H9 (cell line): ENCODE measurements at regions not wholly inside any gene's neighbourhood (a gene's known extent, or its start where the extent isn't known, plus 50 kb on each side); places are given as distances from the start of the nearest gene placed in this dataset.

ENCODE experiments used
- DNase-seq: peaks from one replicate; pipeline ENCODE4 v3.0.0-alpha.2; 2017
- H2AFZ ChIP-seq: one replicate; pipeline ENCODE4 v1.6.1; 2013; ENCODE audit warnings: mild to moderate bottlenecking, low read length, control low read depth, moderate library complexity
- H2AK5ac ChIP-seq: 2 replicates; pipeline ENCODE4 v1.6.1; 2013; ENCODE audit warnings: low read length, control low read depth, mixed read lengths; ENCODE audit not compliant: insufficient read length
- H2BK120ac ChIP-seq: one replicate; pipeline ENCODE4 v1.6.1; 2013; ENCODE audit warnings: low read depth, mild to moderate bottlenecking, low read length, control low read depth, inconsistent platforms; ENCODE audit not compliant: poor library complexity, severe bottlenecking
- H2BK12ac ChIP-seq: 2 replicates; pipeline ENCODE4 v1.6.1; 2013; ENCODE audit warnings: low read length, control low read depth, mixed read lengths, low read depth; ENCODE audit not compliant: insufficient read length
- H2BK15ac ChIP-seq: 2 replicates; pipeline ENCODE4 v1.6.1; 2013; ENCODE audit warnings: low read depth, low read length, control low read depth
- H2BK20ac ChIP-seq: one replicate; pipeline ENCODE4 v1.6.1; 2013; ENCODE audit warnings: low read depth, mild to moderate bottlenecking, low read length, control low read depth, inconsistent platforms; ENCODE audit not compliant: poor library complexity, severe bottlenecking
- H2BK5ac ChIP-seq: 2 replicates; pipeline ENCODE4 v1.6.1; 2013; ENCODE audit warnings: low read length, control low read depth, mixed read lengths; ENCODE audit not compliant: insufficient read length
- H3K14ac ChIP-seq: 2 replicates; pipeline ENCODE4 v1.6.1; 2013; ENCODE audit warnings: low read length, control low read depth; ENCODE audit not compliant: insufficient read depth
- H3K18ac ChIP-seq: 2 replicates; pipeline ENCODE4 v1.6.1; 2013; ENCODE audit warnings: low read depth, mild to moderate bottlenecking, mixed read lengths, low read length, control low read depth; ENCODE audit not compliant: insufficient read length
- H3K23ac ChIP-seq: 2 replicates; pipeline ENCODE4 v1.6.1; 2013; ENCODE audit warnings: low read length, control low read depth, mixed read lengths, low read depth; ENCODE audit not compliant: insufficient read length
- H3K23me2 ChIP-seq: 2 replicates; pipeline ENCODE4 v1.6.1; 2013; ENCODE audit warnings: low read depth, mild to moderate bottlenecking, mixed read lengths, low read length, control low read depth; ENCODE audit not compliant: insufficient read length, poor library complexity, severe bottlenecking
- H3K27ac ChIP-seq: 2 replicates; pipeline ENCODE4 v1.5.1; 2013; ENCODE audit warnings: low read length, control low read depth, mixed read lengths, low read depth; ENCODE audit not compliant: insufficient read length
- H3K27me3 ChIP-seq: 2 replicates; pipeline ENCODE4 v1.6.1; 2013; ENCODE audit warnings: low read length, control low read depth, inconsistent platforms; ENCODE audit not compliant: insufficient read depth
- H3K4ac ChIP-seq: 2 replicates; pipeline ENCODE4 v1.6.1; 2013; ENCODE audit warnings: low read depth, mild to moderate bottlenecking, control low read depth, inconsistent platforms, low read length, moderate library complexity
- H3K4me1 ChIP-seq: 2 replicates; pipeline ENCODE4 v1.6.1; 2013; ENCODE audit warnings: low read length, control low read depth, inconsistent platforms; ENCODE audit not compliant: insufficient read depth
- H3K4me2 ChIP-seq: 2 replicates; pipeline ENCODE4 v1.6.1; 2013; ENCODE audit warnings: low read length, control low read depth, mixed read lengths; ENCODE audit not compliant: insufficient read length, insufficient read depth
- H3K56ac ChIP-seq: 2 replicates; pipeline ENCODE4 v1.6.1; 2013; ENCODE audit warnings: low read depth, mild to moderate bottlenecking, mixed read lengths, low read length, control low read depth; ENCODE audit not compliant: insufficient read length
- H3K79me1 ChIP-seq: 2 replicates; pipeline ENCODE4 v1.6.1; 2013; ENCODE audit warnings: low read depth, mild to moderate bottlenecking, moderate library complexity, low read length, control low read depth, inconsistent platforms; ENCODE audit not compliant: insufficient read depth, poor library complexity, severe bottlenecking
- H3K79me2 ChIP-seq: 2 replicates; pipeline ENCODE4 v1.6.1; 2013; ENCODE audit warnings: low read length, control low read depth, inconsistent platforms; ENCODE audit not compliant: insufficient read depth
- H3K9ac ChIP-seq: 2 replicates; pipeline ENCODE4 v1.6.1; 2013; ENCODE audit warnings: low read length, control low read depth, mixed read lengths; ENCODE audit not compliant: insufficient read length; ENCODE audit errors: extremely low read depth
- H3K9me3 ChIP-seq: one replicate; pipeline ENCODE4 v1.6.1; 2013; ENCODE audit warnings: low read depth, low read length, inconsistent platforms; ENCODE audit not compliant: control insufficient read depth
- H3T11ph ChIP-seq: one replicate; pipeline ENCODE4 v1.6.1; 2013; ENCODE audit warnings: mild to moderate bottlenecking, low read length, control low read depth, inconsistent platforms
- H4K20me1 ChIP-seq: one replicate; pipeline ENCODE4 v1.6.1; 2013; ENCODE audit not compliant: control insufficient read depth, insufficient read length, insufficient read depth
- H4K5ac ChIP-seq: 2 replicates; pipeline ENCODE4 v1.6.1; 2013; ENCODE audit warnings: low read depth, mild to moderate bottlenecking, mixed read lengths, low read length, control low read depth; ENCODE audit not compliant: insufficient read length
- H4K8ac ChIP-seq: replicated peaks from 2 replicates; pipeline ENCODE4 v1.6.1; 2013; ENCODE audit warnings: low read length, control low read depth, mixed read lengths, low read depth; ENCODE audit not compliant: insufficient read length
- H4K91ac ChIP-seq: 2 replicates; pipeline ENCODE4 v1.6.1; 2013; ENCODE audit warnings: low read depth, mild to moderate bottlenecking, moderate library complexity, mixed read lengths, low read length, control low read depth; ENCODE audit not compliant: insufficient read length
- H3K27ac Mint-ChIP-seq, 3 experiments: 2 replicates in 2 of 3; 3 replicates in 1 of 3; pipeline ENCODE4 v1.8.0; 2020 to 2021; ENCODE audit warnings: mixed read lengths in 3 of 3, mild to moderate bottlenecking in 1 of 3, moderate library complexity in 1 of 3
- H3K27me3 Mint-ChIP-seq: 2 replicates; pipeline ENCODE4 v1.8.0; 2021; ENCODE audit warnings: low read depth, mild to moderate bottlenecking, moderate library complexity, mixed read lengths
- H3K36me3 Mint-ChIP-seq, 3 experiments: 2 replicates in 2 of 3; 3 replicates in 1 of 3; pipeline ENCODE4 v1.8.0; 2020 to 2021; ENCODE audit warnings: low read depth in 3 of 3, mixed read lengths in 3 of 3; ENCODE audit not compliant: insufficient read depth in 1 of 3
- H3K4me1 Mint-ChIP-seq, 2 experiments: 2 replicates each; pipeline ENCODE4 v1.8.0; 2020; ENCODE audit warnings: mixed read lengths in 2 of 2
- H3K4me3 Mint-ChIP-seq, 2 experiments: 2 replicates in 1 of 2; 3 replicates in 1 of 2; pipeline ENCODE4 v1.8.0; 2020 to 2021; ENCODE audit warnings: mild to moderate bottlenecking in 2 of 2, mixed read lengths in 2 of 2, moderate library complexity in 1 of 2
- H3K9me3 Mint-ChIP-seq, 2 experiments: 2 replicates in 1 of 2; 3 replicates in 1 of 2; pipeline ENCODE4 v1.8.0; 2020; ENCODE audit warnings: mild to moderate bottlenecking in 2 of 2, mixed read lengths in 2 of 2, moderate library complexity in 1 of 2
- WGBS: extraction: QIAGEN DNeasy Blood & Tissue Kit; methylation state at CpG from one replicate; pipeline ENCODE4 v1.1.7; 2013; ENCODE audit warnings: missing lambda C conversion rate, low lambda C conversion rate, mixed read lengths; ENCODE audit not compliant: insufficient read length; ENCODE audit errors: extremely low coverage; 5-methylcytosine and 5-hydroxymethylcytosine counted together
- TF ChIP-seq, protein P1 (sequence below): fragments of 200-600 bp; sonication (generic); conservative IDR thresholded peaks from 3 replicates; pipeline ENCODE4 v1.8.0; 2021; ENCODE audit warnings: antibody characterized with exemption, mild to moderate bottlenecking

- Histone ChIP-seq H3K56ac (no peak overlapping the region), H4K91ac (no peak overlapping the region), H4K20me1 (no peaks in the 10 kb centered on the region), H3K79me2 (no peaks in the 10 kb centered on the region), H3K23ac (no peak overlapping the region), H3K4me2 (no peak overlapping the region), H3K9ac (no peak overlapping the region), H3T11ph (no peak overlapping the region), H3K4me1 (no peaks in the 10 kb centered on the region), H3K4ac (no peak overlapping the region), H2BK120ac (no peak overlapping the region), H3K23me2 (no peaks in the 10 kb centered on the region), H3K18ac (no peak overlapping the region), H4K8ac (no peak overlapping the region), H2BK15ac (no peak overlapping the region), H2BK12ac (no peak overlapping the region), H3K14ac (no peak overlapping the region), H2AK5ac (no peak overlapping the region), H3K27ac (no peak overlapping the region), H4K5ac (no peak overlapping the region), H2BK20ac (no peak overlapping the region), H3K27me3 (no peaks in the 10 kb centered on the region), H2BK5ac (no peak overlapping the region), H2AFZ (no peak overlapping the region), H3K79me1 (no peaks in the 10 kb centered on the region), H3K9me3 (no peaks in the 10 kb centered on the region)
- TF ChIP-seq, protein P1, sequence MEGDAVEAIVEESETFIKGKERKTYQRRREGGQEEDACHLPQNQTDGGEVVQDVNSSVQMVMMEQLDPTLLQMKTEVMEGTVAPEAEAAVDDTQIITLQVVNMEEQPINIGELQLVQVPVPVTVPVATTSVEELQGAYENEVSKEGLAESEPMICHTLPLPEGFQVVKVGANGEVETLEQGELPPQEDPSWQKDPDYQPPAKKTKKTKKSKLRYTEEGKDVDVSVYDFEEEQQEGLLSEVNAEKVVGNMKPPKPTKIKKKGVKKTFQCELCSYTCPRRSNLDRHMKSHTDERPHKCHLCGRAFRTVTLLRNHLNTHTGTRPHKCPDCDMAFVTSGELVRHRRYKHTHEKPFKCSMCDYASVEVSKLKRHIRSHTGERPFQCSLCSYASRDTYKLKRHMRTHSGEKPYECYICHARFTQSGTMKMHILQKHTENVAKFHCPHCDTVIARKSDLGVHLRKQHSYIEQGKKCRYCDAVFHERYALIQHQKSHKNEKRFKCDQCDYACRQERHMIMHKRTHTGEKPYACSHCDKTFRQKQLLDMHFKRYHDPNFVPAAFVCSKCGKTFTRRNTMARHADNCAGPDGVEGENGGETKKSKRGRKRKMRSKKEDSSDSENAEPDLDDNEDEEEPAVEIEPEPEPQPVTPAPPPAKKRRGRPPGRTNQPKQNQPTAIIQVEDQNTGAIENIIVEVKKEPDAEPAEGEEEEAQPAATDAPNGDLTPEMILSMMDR = no peak
- WGBS = no CpG with 5 or more reads among the region's 4 CpGs
- Mint-ChIP-seq H3K27me3 (peaks cover 18% of the 10 kb centered on the region), H3K4me1 (peaks cover 2 to 3% of the 10 kb centered on the region in 2 experiments; a peak in 2 of 4 replicates), H3K4me3 (no peak overlapping the region; a peak in 1 of 5 replicates), H3K36me3 (no peaks in the 10 kb centered on the region), H3K9me3 (no peaks in the 10 kb centered on the region; a peak in 1 of 5 replicates), H3K27ac (no peak overlapping the region; a peak in 1 of 7 replicates)
- no peak for DNase-seq
These were observed 284.3 kb downstream of the SKAP2 start for GRCh38 chr7:26580064-26580591.
